HEK293T (cell line): ENCODE measurements at regions not wholly inside any gene's neighbourhood (a gene's known extent, or its start where the extent isn't known, plus 50 kb on each side); places are given as distances from the start of the nearest gene placed in this dataset.

Source experiments
- BHLHE40 ChIP-seq: fragments of 450-650 bp; IDR thresholded peaks from 2 replicates; pipeline ENCODE4 v1.6.1; 2016; ENCODE audit warnings: mild to moderate bottlenecking, moderate library complexity, borderline replicate concordance
- CTBP1 ChIP-seq: fragments of 450-650 bp; IDR thresholded peaks from 2 replicates; pipeline ENCODE4 v1.6.1; 2016; ENCODE audit warnings: borderline replicate concordance
- ELF4 ChIP-seq: fragments of 450-650 bp; IDR thresholded peaks from 2 replicates; pipeline ENCODE4 v1.6.1; 2017; ENCODE audit warnings: antibody characterized with exemption
- FOXA1 ChIP-seq: fragments of 450-650 bp; IDR thresholded peaks from 2 replicates; pipeline ENCODE4 v1.6.1; 2016; ENCODE audit warnings: mild to moderate bottlenecking
- FOXK2 ChIP-seq: fragments of 450-650 bp; IDR thresholded peaks from 2 replicates; pipeline ENCODE4 v1.6.1; 2016; ENCODE audit warnings: mild to moderate bottlenecking
- FOXM1 ChIP-seq: fragments of 450-650 bp; IDR thresholded peaks from 2 replicates; pipeline ENCODE4 v1.6.1; 2017; ENCODE audit warnings: mild to moderate bottlenecking, borderline replicate concordance
- SP1 ChIP-seq: fragments of 450-650 bp; IDR thresholded peaks from 2 replicates; pipeline ENCODE4 v1.6.1; 2017
- SUZ12 ChIP-seq: fragments of 450-650 bp; IDR thresholded peaks from 2 replicates; pipeline ENCODE4 v1.6.1; 2016; ENCODE audit warnings: mild to moderate bottlenecking
- TARDBP ChIP-seq: fragments of 450-650 bp; IDR thresholded peaks from 2 replicates; pipeline ENCODE4 v1.6.1; 2016
- TF ChIP-seq, protein P1 (sequence below): fragments of 450-650 bp; IDR thresholded peaks from 2 replicates; pipeline ENCODE4 v1.6.1; 2016

DNA sequence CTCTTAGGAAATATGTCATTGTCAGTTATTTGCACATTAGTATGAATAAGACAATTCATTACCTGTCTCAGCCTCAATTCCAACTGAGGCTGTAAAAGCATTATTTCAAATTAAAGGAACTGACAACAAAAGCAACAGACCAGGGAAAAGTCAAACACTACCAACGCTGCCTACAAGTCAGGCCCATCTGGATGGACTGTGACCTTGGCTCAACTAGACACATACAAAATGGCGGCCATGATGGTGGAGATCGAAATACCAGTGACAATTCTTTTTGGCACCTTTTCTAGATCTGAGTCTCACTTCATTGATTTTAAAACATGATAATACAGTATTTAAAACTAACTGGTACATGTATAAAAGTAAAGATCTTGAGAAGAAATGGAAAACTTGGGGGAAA is 160.7 kb downstream of the DHX15 start:
- TF ChIP-seq FOXA1 (no peak), ELF4 (no peak), FOXM1 (no peak), TARDBP (no peak), SP1 (no peak), SUZ12 (no peak), BHLHE40 (no peak), CTBP1 (no peak), FOXK2 (no peak)
- TF ChIP-seq, protein P1, sequence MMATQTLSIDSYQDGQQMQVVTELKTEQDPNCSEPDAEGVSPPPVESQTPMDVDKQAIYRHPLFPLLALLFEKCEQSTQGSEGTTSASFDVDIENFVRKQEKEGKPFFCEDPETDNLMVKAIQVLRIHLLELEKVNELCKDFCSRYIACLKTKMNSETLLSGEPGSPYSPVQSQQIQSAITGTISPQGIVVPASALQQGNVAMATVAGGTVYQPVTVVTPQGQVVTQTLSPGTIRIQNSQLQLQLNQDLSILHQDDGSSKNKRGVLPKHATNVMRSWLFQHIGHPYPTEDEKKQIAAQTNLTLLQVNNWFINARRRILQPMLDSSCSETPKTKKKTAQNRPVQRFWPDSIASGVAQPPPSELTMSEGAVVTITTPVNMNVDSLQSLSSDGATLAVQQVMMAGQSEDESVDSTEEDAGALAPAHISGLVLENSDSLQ = no peak
